Calu3 (cell line): ENCODE measurements at regions not wholly inside any gene's neighbourhood (a gene's known extent, or its start where the extent isn't known, plus 50 kb on each side); places are given as distances from the start of the nearest gene placed in this dataset.

Experiments
- BruUV-seq: library from RNA; stranded (reverse); fragments of 400-500 nt; replicated peaks from 2 replicates; lab custom pipeline; 2021; lab: Mats Ljungman, UMichigan
- CTCF ChIA-PET: fragments of 300-600 bp; sonication (Branson Sonifier 250); formaldehyde crosslinking; loops from one replicate; lab custom pipeline; 2022; ENCODE audit warnings: antibody characterized with exemption; lab: Charles Lee
- DNase-seq: peaks from one replicate; pipeline ENCODE4 v3.0.0; 2022
- H3K27ac Mint-ChIP-seq: one replicate; pipeline ENCODE4 v1.8.0; 2022; ENCODE audit warnings: mixed read lengths; ENCODE audit not compliant: unreplicated experiment
- H3K27me3 Mint-ChIP-seq: one replicate; pipeline ENCODE4 v1.8.0; 2022; ENCODE audit warnings: mixed read lengths; ENCODE audit not compliant: unreplicated experiment
- H3K36me3 Mint-ChIP-seq: one replicate; pipeline ENCODE4 v1.8.0; 2022; ENCODE audit warnings: mild to moderate bottlenecking, moderate library complexity, mixed read lengths; ENCODE audit not compliant: insufficient read depth, unreplicated experiment
- H3K4me1 Mint-ChIP-seq: one replicate; pipeline ENCODE4 v1.8.0; 2022; ENCODE audit warnings: mild to moderate bottlenecking, low read depth, mixed read lengths; ENCODE audit not compliant: unreplicated experiment
- H3K4me3 Mint-ChIP-seq: one replicate; pipeline ENCODE4 v1.8.0; 2022; ENCODE audit warnings: mild to moderate bottlenecking, low read depth, moderate library complexity, mixed read lengths; ENCODE audit not compliant: unreplicated experiment
- H3K9me3 Mint-ChIP-seq: one replicate; pipeline ENCODE4 v1.8.0; 2022; ENCODE audit warnings: low read depth, mixed read lengths; ENCODE audit not compliant: unreplicated experiment
- CTCF ChIP-seq: fragments of 200-600 bp; IDR thresholded peaks from one replicate; pipeline ENCODE4 v1.8.0; 2022; ENCODE audit warnings: antibody characterized with exemption; ENCODE audit not compliant: unreplicated experiment
- intact Hi-C: fragments of 100-400 bp; cut with micrococcal nuclease; formaldehyde crosslinking; loops from one replicate; pipeline ENCODE4 v1.10.0; 2022; ENCODE audit not compliant: unreplicated experiment

DNA sequence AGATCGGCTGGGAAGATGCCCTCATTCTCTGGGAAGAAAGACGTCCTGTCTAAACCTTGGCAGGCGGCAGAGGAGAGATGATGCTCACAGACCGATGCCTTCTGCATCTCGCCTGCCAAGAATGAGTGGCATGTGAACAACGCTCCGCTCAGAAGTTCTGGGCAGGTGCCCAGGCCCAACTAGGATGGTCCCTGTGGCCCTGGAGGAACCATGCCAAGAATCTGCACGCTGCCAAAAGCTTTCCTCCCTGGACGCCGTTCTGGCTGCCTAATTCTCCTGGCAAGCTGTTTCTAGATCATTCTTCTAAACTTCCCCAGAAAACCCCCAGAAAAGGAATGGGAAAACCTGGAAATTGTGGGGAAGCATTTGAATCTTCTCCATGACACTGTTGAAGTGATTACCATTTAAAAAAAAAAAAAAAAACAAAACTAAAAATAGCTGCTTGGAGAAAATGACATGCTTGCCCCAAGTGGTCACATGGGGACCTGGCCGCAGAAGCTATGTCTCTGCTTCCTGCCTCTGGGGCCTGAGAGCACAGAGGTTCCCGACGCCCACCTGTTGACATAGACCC is 440.9 kb downstream of the PRDM2 start:
- peaks cover 3% of the 10 kb centered on the region for H3K9me3 Mint-ChIP-seq
- no peaks in the 10 kb centered on the region for H3K27me3 Mint-ChIP-seq
- no peak overlapping the region for H3K4me3 Mint-ChIP-seq
- DNase-seq: no peak
- CTCF ChIA-PET: no interaction called here
- no TSS peak for BruUV-seq
- no peak for TF ChIP-seq CTCF
- no peaks in the 10 kb centered on the region for H3K4me1 Mint-ChIP-seq
- intact Hi-C loops: no loop called here
- no peak overlapping the region for H3K27ac Mint-ChIP-seq
- no peaks in the 10 kb centered on the region for H3K36me3 Mint-ChIP-seq

DNA sequence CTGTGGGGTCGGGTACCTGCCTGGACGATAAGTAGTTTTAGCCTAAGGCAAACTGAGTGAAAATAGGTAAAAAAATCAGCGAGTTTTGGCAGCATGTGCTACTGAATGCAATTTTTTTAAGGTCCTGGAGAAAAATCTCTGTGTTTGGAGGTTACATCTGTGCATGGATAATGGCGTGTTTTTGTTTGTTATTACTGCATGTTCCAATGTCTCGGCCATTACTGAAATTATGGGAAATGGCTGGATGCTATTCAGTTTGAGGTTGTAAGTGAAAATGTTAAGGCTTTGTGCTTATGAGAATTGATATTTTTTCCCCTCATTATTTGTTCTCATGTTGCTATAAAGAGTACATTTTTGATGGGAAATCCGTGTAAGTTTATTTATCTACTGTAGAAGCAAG is 441.7 kb downstream of the PRDM2 start:
- BruUV-seq: no TSS peak
- CTCF ChIA-PET: interaction anchor here (0.7 kb wide), 1 partner anchor 9 kb away, joined by 3 read pairs; no protein-coding TSS in a partner anchor
- Mint-ChIP-seq H3K27ac (no peak overlapping the region), H3K27me3 (no peaks in the 10 kb centered on the region), H3K4me3 (no peak overlapping the region), H3K4me1 (no peaks in the 10 kb centered on the region), H3K9me3 (peaks cover 3% of the 10 kb centered on the region), H3K36me3 (no peaks in the 10 kb centered on the region)
- no peak for DNase-seq
- intact Hi-C loops: no loop called here
- no peak for TF ChIP-seq CTCF

DNA sequence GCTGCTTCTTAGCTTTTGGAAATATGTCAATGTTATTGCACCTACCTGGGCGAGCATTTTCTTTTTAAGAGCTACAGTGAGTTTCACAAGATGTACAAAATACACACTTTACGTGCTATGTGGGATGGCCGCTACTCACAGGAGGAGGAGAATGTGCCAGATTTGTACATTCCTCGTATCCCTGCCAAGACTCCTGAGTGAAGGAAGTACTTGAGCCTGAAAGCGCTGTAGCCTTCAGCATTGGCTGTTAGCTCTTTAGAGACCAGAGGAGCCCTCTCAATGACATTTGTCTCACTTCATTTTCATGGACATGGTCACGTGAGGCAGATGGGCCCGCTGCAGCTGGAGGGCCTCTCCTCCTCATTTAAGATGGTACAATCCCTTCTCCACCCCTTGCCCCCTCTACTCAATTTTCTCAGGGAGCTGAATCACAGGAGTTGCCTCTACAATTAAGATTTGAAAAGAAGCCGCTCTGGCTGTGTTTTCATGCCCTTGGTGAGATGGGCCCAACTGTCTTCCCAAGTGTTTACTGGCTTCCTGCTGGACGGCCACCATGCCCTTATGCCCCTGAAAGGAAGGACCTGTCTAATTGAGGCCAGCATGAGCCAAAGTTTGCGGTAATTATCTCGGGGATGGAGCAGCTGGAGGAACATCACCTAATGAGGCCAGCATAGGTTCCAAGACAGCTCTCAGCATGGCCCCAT is 442.6 kb downstream of the PRDM2 start:
- Mint-ChIP-seq H3K9me3 (peaks cover 3% of the 10 kb centered on the region), H3K4me3 (no peak overlapping the region), H3K4me1 (no peaks in the 10 kb centered on the region), H3K36me3 (no peaks in the 10 kb centered on the region), H3K27ac (no peak overlapping the region), H3K27me3 (no peaks in the 10 kb centered on the region)
- CTCF ChIA-PET: interaction anchor here (0.7 kb wide), 1 partner anchor 8 kb away, joined by 3 read pairs; no protein-coding TSS in a partner anchor
- BruUV-seq: no TSS peak
- no peak for DNase-seq
- intact Hi-C loops: no loop called here
- no peak for TF ChIP-seq CTCF

DNA sequence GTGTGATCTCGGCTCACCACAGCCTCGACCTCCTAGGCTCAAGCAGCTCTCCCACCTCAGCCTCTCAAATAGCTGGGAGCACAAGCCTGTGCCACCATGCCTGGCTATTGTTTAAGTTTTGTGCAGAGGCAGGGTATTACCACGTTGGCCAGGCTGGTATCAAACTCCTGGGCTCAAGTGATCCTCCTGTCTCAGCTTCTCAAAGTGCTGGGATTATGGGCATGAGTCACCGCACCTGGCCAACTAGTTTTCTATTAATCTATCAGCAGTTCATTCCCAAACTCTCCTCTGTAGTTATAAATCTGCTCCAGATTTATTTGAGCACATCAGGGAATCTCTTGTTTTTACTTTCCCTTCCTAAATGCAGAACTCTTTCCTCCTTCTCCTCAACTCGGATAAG is 443.8 kb downstream of the PRDM2 start:
- TF ChIP-seq CTCF: no peak
- Mint-ChIP-seq H3K36me3 (no peaks in the 10 kb centered on the region), H3K27me3 (no peaks in the 10 kb centered on the region), H3K27ac (no peak overlapping the region), H3K9me3 (peaks cover 3% of the 10 kb centered on the region), H3K4me1 (no peaks in the 10 kb centered on the region), H3K4me3 (no peak overlapping the region)
- DNase-seq: no peak
- intact Hi-C loops: no loop called here
- no TSS peak for BruUV-seq
- CTCF ChIA-PET: no interaction called here
